A549 (cell line): ENCODE measurements at regions not wholly inside any gene's neighbourhood (a gene's known extent, or its start where the extent isn't known, plus 50 kb on each side); places are given as distances from the start of the nearest gene placed in this dataset.

ENCODE experiments used
- ATAC-seq, 2 experiments: fragments of 200-7000 bp in 1 of 2; fragments of >200 bp in 1 of 2; cut with Nextera tagmentation in 1 of 2; cut with Tn5 transposase in 1 of 2; 3 replicates each; pipeline versions ENCODE4 v1.8.0 to v1.9.1; 2018 to 2020; ENCODE audit warnings: mild to moderate bottlenecking in 1 of 2, moderate library complexity in 1 of 2
- CTCF ChIA-PET: fragments of 300-600 bp; sonication (Branson Sonifier 250); formaldehyde crosslinking; extraction: SDS; loops from one replicate; lab custom pipeline; 2021; ENCODE audit warnings: antibody characterized with exemption, inconsistent platforms; lab: Yijun Ruan, JAX
- POLR2A ChIA-PET: fragments of 350-600 bp; formaldehyde crosslinking; extraction: SDS; loops from one replicate; lab custom pipeline; 2021; ENCODE audit warnings: antibody characterized with exemption, inconsistent platforms; lab: Yijun Ruan, JAX
- DNase-seq, 2 experiments: peaks; one replicate each; pipeline versions ENCODE4 v3.0.0 to v3.0.0-alpha.2; 2011 to 2016; ENCODE audit warnings: low read depth in 1 of 2, low spot score in 1 of 2
- FAIRE-seq: peaks from 2 replicates; lab custom pipeline; 2011; peaks lifted over from hg19 to GRCh38; lab: Jason Lieb, UNC
- H3K27ac ChIP-seq, 2 experiments: fragments of >200 bp; sonication (Bioruptor Twin); formaldehyde crosslinking; 3 replicates each; pipeline ENCODE4 v1.5.1; 2016 to 2017
- H3K4me1 ChIP-seq: fragments of >200 bp; sonication (Bioruptor Twin); formaldehyde crosslinking; 3 replicates; pipeline ENCODE4 v1.6.1; 2016
- H3K4me2 ChIP-seq: fragments of >200 bp; sonication (Bioruptor Twin); formaldehyde crosslinking; 3 replicates; pipeline ENCODE4 v1.6.1; 2016
- H3K4me3 ChIP-seq: fragments of >200 bp; sonication (Bioruptor Twin); formaldehyde crosslinking; 3 replicates; pipeline ENCODE4 v1.5.1; 2016
- H3K9me3 ChIP-seq: fragments of >200 bp; sonication (Bioruptor Twin); formaldehyde crosslinking; 3 replicates; pipeline ENCODE4 v1.6.1; 2016
- BCL3 ChIP-seq: fragments of >200 bp; sonication (Bioruptor Twin); formaldehyde crosslinking; IDR thresholded peaks from 3 replicates; pipeline ENCODE4 v1.6.1; 2016
- CEBPB ChIP-seq, 2 experiments: fragments of >200 bp in 1 of 2; sonication (Bioruptor Twin) in 1 of 2; formaldehyde crosslinking in 1 of 2; IDR thresholded peaks; 2 replicates each; pipeline ENCODE4 v1.6.1; 2012 to 2016
- CHD2 ChIP-seq: fragments of 150-350 bp; IDR thresholded peaks from 2 replicates; pipeline ENCODE4 v1.6.1; 2014; ENCODE audit warnings: low read length; ENCODE audit not compliant: partially characterized antibody
- CHD4 ChIP-seq: fragments of 200-600 bp; sonication (generic); IDR thresholded peaks from 2 replicates; pipeline ENCODE4 v1.6.1; 2016; ENCODE audit warnings: antibody characterized with exemption, mild to moderate bottlenecking, borderline replicate concordance
- E2F6 ChIP-seq: IDR thresholded peaks from 2 replicates; pipeline ENCODE4 v1.6.1; 2012; ENCODE audit warnings: low read depth, borderline replicate concordance
- EHF ChIP-seq: fragments of 250-450 bp; sonication (Bioruptor Pico); IDR thresholded peaks from 2 replicates; pipeline ENCODE4 v1.5.0; 2020; ENCODE audit warnings: mild to moderate bottlenecking
- ESRRA ChIP-seq: fragments of 150-350 bp; IDR thresholded peaks from 2 replicates; pipeline ENCODE4 v1.6.1; 2014; ENCODE audit warnings: mild to moderate bottlenecking, low read length, borderline replicate concordance
- HMGXB4 ChIP-seq: fragments of 250-450 bp; sonication (Bioruptor Pico); IDR thresholded peaks from 2 replicates; pipeline ENCODE4 v1.5.0; 2021; ENCODE audit warnings: mild to moderate bottlenecking, moderate library complexity, borderline replicate concordance
- JUN ChIP-seq, 2 experiments: fragments of >200 bp; sonication (Bioruptor Twin); formaldehyde crosslinking; IDR thresholded peaks; 2 replicates in 1 of 2; 3 replicates in 1 of 2; pipeline ENCODE4 v1.6.1; 2016 to 2017
- KDM1A ChIP-seq: fragments of 200-600 bp; sonication (generic); IDR thresholded peaks from 2 replicates; pipeline ENCODE4 v1.6.1; 2016; ENCODE audit warnings: low read depth, mild to moderate bottlenecking
- MAFK ChIP-seq: fragments of 450-650 bp; IDR thresholded peaks from 2 replicates; pipeline ENCODE4 v1.6.1; 2014; ENCODE audit not compliant: partially characterized antibody
- MYC ChIP-seq: IDR thresholded peaks from 2 replicates; pipeline ENCODE4 v1.6.1; 2012; ENCODE audit warnings: mild to moderate bottlenecking, inconsistent platforms, low read length, improper control_type of control experiment, borderline replicate concordance
- NFE2L2 ChIP-seq: fragments of 150-350 bp; conservative IDR thresholded peaks from 2 replicates; pipeline ENCODE4 v1.6.1; 2014; ENCODE audit warnings: low read length
- NPAS2 ChIP-seq: fragments of 250-450 bp; sonication (Bioruptor Pico); IDR thresholded peaks from 2 replicates; pipeline ENCODE4 v1.8.0; 2022; ENCODE audit warnings: mild to moderate bottlenecking, moderate library complexity, borderline replicate concordance
- PBX3 ChIP-seq: IDR thresholded peaks from 2 replicates; pipeline ENCODE4 v1.6.1; 2012
- POLR2AphosphoS2 ChIP-seq: conservative IDR thresholded peaks from 2 replicates; pipeline ENCODE4 v1.6.1; 2012; ENCODE audit warnings: low read length, improper control_type of control experiment, inconsistent platforms
- RAD21 ChIP-seq, 2 experiments: fragments of >200 bp in 1 of 2; sonication (Bioruptor Twin) in 1 of 2; formaldehyde crosslinking in 1 of 2; IDR thresholded peaks in 1 of 2; conservative IDR thresholded peaks in 1 of 2; 2 replicates in 1 of 2; 3 replicates in 1 of 2; pipeline ENCODE4 v1.6.1; 2012 to 2018; ENCODE audit warnings: inconsistent platforms in 1 of 2
- RARB ChIP-seq: fragments of 250-450 bp; sonication (Bioruptor Pico); IDR thresholded peaks from 2 replicates; pipeline ENCODE4 v1.8.0; 2021; ENCODE audit warnings: mild to moderate bottlenecking, moderate library complexity
- REST ChIP-seq: fragments of 200-600 bp; sonication (generic); IDR thresholded peaks from 2 replicates; pipeline ENCODE4 v1.6.1; 2016; ENCODE audit warnings: antibody characterized with exemption, mild to moderate bottlenecking, moderate library complexity
- RFX5 ChIP-seq: fragments of 450-650 bp; IDR thresholded peaks from 2 replicates; pipeline ENCODE4 v1.7.1; 2014; ENCODE audit warnings: antibody characterized with exemption, mild to moderate bottlenecking, moderate library complexity
- RNF2 ChIP-seq: fragments of 200-600 bp; sonication (generic); IDR thresholded peaks from 2 replicates; pipeline ENCODE4 v1.6.1; 2016; ENCODE audit warnings: low read depth, mild to moderate bottlenecking, antibody characterized with exemption, moderate library complexity, borderline replicate concordance
- ZNF302 ChIP-seq: fragments of 250-450 bp; sonication (Bioruptor Pico); IDR thresholded peaks from 2 replicates; pipeline ENCODE4 v1.9.0; 2021; ENCODE audit warnings: inconsistent platforms, mild to moderate bottlenecking, moderate library complexity
- WGBS: methylation state at CpG from one replicate; pipeline ENCODE4 v1.1.6; 2017; ENCODE audit errors: missing lambda C conversion rate; 5-methylcytosine and 5-hydroxymethylcytosine counted together
- TF ChIP-seq, protein P1 (sequence below): IDR thresholded peaks from 2 replicates; pipeline ENCODE4 v1.6.1; 2012
- TF ChIP-seq, protein P2 (sequence below): fragments of 450-650 bp; IDR thresholded peaks from 2 replicates; pipeline ENCODE4 v1.6.1; 2014; ENCODE audit warnings: antibody characterized with exemption

DNA sequence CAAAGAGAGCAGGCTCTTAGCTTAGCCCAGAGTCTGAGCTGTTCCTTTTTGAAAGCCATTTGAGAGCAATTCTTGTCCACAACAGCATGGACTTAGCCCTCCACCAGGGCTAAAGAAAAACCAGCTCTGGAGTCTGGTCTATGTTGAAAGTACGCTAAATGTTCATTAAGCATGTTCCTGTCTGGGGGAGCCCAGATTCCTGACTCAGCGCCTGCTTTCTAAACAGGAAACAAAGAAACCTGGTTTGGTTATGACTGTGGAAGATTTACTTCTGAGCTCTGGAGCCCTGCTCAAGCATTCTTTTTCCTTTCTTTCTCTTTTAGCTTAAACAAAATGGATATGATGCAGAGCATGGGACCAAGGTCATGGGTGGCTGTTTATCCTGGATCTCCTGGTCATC lies 279.8 kb downstream of the RBM43 start:
- Histone ChIP-seq H3K4me2 (no peak overlapping the region), H3K4me3 (no peak overlapping the region), H3K4me1 (no peaks in the 10 kb centered on the region), H3K9me3 (no peaks in the 10 kb centered on the region), H3K27ac (no peak overlapping the region)
- no peak for FAIRE-seq
- CTCF ChIA-PET: no interaction called here
- POLR2A ChIA-PET: no interaction called here
- no peak for ATAC-seq
- no peak for TF ChIP-seq CHD4
- TF ChIP-seq ESRRA: no peak
- no peak for TF ChIP-seq CHD2
- no peak for TF ChIP-seq KDM1A
- TF ChIP-seq MAFK: no peak
- TF ChIP-seq PBX3: no peak
- TF ChIP-seq, protein P1, sequence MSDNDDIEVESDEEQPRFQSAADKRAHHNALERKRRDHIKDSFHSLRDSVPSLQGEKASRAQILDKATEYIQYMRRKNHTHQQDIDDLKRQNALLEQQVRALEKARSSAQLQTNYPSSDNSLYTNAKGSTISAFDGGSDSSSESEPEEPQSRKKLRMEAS: no peak
- no peak for TF ChIP-seq BCL3
- TF ChIP-seq JUN (IDR thresholded peaks at IDR 0.05): no peak
- TF ChIP-seq EHF: no peak
- no peak for DNase-seq
- WGBS: 50% methylated on average over 2 of the region's 2 CpGs

GRCh38 chr2:150978053-150978452 lies 283.6 kb downstream of the RBM43 start:
- no peak for ATAC-seq
- TF ChIP-seq CEBPB (IDR thresholded peaks at IDR 0.05): no peak
- CTCF ChIA-PET: no interaction called here
- POLR2A ChIA-PET: no interaction called here
- Histone ChIP-seq H3K4me3 (no peak overlapping the region), H3K4me1 (no peaks in the 10 kb centered on the region), H3K4me2 (no peak overlapping the region), H3K9me3 (no peaks in the 10 kb centered on the region), H3K27ac (no peak overlapping the region)
- FAIRE-seq: no peak
- no peak for DNase-seq
- 76% methylated on average over 3 of the region's 3 CpGs for WGBS

GRCh38 chr2:150977296-150977695 lies 284.4 kb downstream of the RBM43 start:
- ATAC-seq: no peak
- H3K4me1 ChIP-seq: no peaks in the 10 kb centered on the region
- 50% methylated on average over 4 of the region's 4 CpGs for WGBS
- CTCF ChIA-PET: no interaction called here
- POLR2A ChIA-PET: no interaction called here
- DNase-seq: no peak
- FAIRE-seq: no peak
- H3K4me3 ChIP-seq: no peak overlapping the region
- H3K4me2 ChIP-seq: no peak overlapping the region
- no peak overlapping the region for H3K27ac ChIP-seq
- H3K9me3 ChIP-seq: no peaks in the 10 kb centered on the region
- TF ChIP-seq E2F6 (no peak), REST (no peak), RNF2 (no peak), NPAS2 (CRISPR knock-in tag) (no peak), NFE2L2 (no peak), POLR2AphosphoS2 (no peak), MYC (no peak), RAD21 (conservative IDR thresholded peaks at IDR 0.05 in 1 of 2, IDR thresholded peaks at IDR 0.05 in 1 of 2) (no peak), KDM1A (no peak), CHD2 (no peak), RFX5 (no peak), EHF (no peak), RARB (CRISPR knock-in tag) (no peak), ZNF302 (no peak), HMGXB4 (CRISPR knock-in tag) (no peak)
- TF ChIP-seq, protein P1: no peak
- TF ChIP-seq, protein P2, sequence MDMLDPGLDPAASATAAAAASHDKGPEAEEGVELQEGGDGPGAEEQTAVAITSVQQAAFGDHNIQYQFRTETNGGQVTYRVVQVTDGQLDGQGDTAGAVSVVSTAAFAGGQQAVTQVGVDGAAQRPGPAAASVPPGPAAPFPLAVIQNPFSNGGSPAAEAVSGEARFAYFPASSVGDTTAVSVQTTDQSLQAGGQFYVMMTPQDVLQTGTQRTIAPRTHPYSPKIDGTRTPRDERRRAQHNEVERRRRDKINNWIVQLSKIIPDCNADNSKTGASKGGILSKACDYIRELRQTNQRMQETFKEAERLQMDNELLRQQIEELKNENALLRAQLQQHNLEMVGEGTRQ: no peak
